AG04449 (cell line): ENCODE measurements at regions not wholly inside any gene's neighbourhood (a gene's known extent, or its start where the extent isn't known, plus 50 kb on each side); places are given as distances from the start of the nearest gene placed in this dataset.

Experiments used
- CTCF ChIA-PET: fragments of 350-600 bp; formaldehyde crosslinking; extraction: SDS; loops from one replicate; lab custom pipeline; 2021; ENCODE audit warnings: antibody characterized with exemption; lab: Yijun Ruan, JAX
- POLR2A ChIA-PET: fragments of 400-600, 350-600 bp; formaldehyde crosslinking; extraction: SDS; loops from one replicate; lab custom pipeline; 2020; ENCODE audit warnings: antibody characterized with exemption, inconsistent platforms; lab: Yijun Ruan, JAX
- DNase-seq: peaks from one replicate; pipeline ENCODE4 v3.0.0-alpha.2; 2010; ENCODE audit warnings: low read depth, low spot score
- H3K4me3 ChIP-seq: 2 replicates; pipeline ENCODE4 v1.5.1; 2011; ENCODE audit warnings: low read depth, mild to moderate bottlenecking, control low read depth, low read length
- CTCF ChIP-seq: IDR thresholded peaks from one replicate; pipeline ENCODE4 v1.5.1; 2011; ENCODE audit warnings: mild to moderate bottlenecking, moderate library complexity, low read length, control low read depth, inconsistent platforms; ENCODE audit not compliant: insufficient read depth; ENCODE audit errors: missing control alignments

GRCh38 chr6:92714346-92714745, 705.0 kb downstream of the EPHA7 start:
- no peak for DNase-seq
- no peak overlapping the region for H3K4me3 ChIP-seq
- TF ChIP-seq CTCF, result no peak
- POLR2A ChIA-PET, result no interaction called here
- CTCF ChIA-PET, result no interaction called here

- DNase-seq, result no peak
- CTCF ChIA-PET, result no interaction called here
Measured at GRCh38 chr6:92710048-92710447, 709.3 kb downstream of the EPHA7 start.

GRCh38 chr6:92708945-92709344, 710.4 kb downstream of the EPHA7 start:
- CTCF ChIA-PET, result no interaction called here
- no peak overlapping the region for H3K4me3 ChIP-seq
- no peak for DNase-seq
- TF ChIP-seq CTCF, result no peak
- POLR2A ChIA-PET, result no interaction called here

More at GRCh38 chr6:92710048-92710447, 709.3 kb downstream of the EPHA7 start:
- POLR2A ChIA-PET, result no interaction called here
- H3K4me3 ChIP-seq, result no peak overlapping the region
- TF ChIP-seq CTCF, result no peak

- no peak for DNase-seq
- ChIA-PET CTCF (no interaction called here), POLR2A (no interaction called here)
Measured at GRCh38 chr6:92708270-92708669, 711.1 kb downstream of the EPHA7 start.

GRCh38 chr6:92706976-92707375, 712.4 kb downstream of the EPHA7 start:
- CTCF ChIA-PET, result no interaction called here
- POLR2A ChIA-PET, result no interaction called here
- no peak for TF ChIP-seq CTCF
- no peak for DNase-seq
- no peak overlapping the region for H3K4me3 ChIP-seq

More at GRCh38 chr6:92708270-92708669, 711.1 kb downstream of the EPHA7 start:
- no peak overlapping the region for H3K4me3 ChIP-seq
- TF ChIP-seq CTCF, result no peak

GRCh38 chr6:92701425-92702096, 717.8 kb downstream of the EPHA7 start:
- no peak for DNase-seq
- POLR2A ChIA-PET, result no interaction called here
- H3K4me3 ChIP-seq, result no peak overlapping the region
- TF ChIP-seq CTCF, result no peak
- CTCF ChIA-PET, result no interaction called here
